ENCODE measurements at regions not wholly inside any gene's neighbourhood (a gene's known extent, or its start where the extent isn't known, plus 50 kb on each side); places are given as distances from the start of the nearest gene placed in this dataset.

- TF ChIP-seq, protein P1, sequence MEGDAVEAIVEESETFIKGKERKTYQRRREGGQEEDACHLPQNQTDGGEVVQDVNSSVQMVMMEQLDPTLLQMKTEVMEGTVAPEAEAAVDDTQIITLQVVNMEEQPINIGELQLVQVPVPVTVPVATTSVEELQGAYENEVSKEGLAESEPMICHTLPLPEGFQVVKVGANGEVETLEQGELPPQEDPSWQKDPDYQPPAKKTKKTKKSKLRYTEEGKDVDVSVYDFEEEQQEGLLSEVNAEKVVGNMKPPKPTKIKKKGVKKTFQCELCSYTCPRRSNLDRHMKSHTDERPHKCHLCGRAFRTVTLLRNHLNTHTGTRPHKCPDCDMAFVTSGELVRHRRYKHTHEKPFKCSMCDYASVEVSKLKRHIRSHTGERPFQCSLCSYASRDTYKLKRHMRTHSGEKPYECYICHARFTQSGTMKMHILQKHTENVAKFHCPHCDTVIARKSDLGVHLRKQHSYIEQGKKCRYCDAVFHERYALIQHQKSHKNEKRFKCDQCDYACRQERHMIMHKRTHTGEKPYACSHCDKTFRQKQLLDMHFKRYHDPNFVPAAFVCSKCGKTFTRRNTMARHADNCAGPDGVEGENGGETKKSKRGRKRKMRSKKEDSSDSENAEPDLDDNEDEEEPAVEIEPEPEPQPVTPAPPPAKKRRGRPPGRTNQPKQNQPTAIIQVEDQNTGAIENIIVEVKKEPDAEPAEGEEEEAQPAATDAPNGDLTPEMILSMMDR (conservative IDR thresholded peaks at IDR 0.05; ENCODE audit: low read length), result no peak
- H3K4me3 ChIP-seq (ENCODE audit: low read length), result no peak overlapping the region
These were observed 161.3 kb downstream of the IPMK start for GRCh38 chr10:58106211-58107035.

DNA sequence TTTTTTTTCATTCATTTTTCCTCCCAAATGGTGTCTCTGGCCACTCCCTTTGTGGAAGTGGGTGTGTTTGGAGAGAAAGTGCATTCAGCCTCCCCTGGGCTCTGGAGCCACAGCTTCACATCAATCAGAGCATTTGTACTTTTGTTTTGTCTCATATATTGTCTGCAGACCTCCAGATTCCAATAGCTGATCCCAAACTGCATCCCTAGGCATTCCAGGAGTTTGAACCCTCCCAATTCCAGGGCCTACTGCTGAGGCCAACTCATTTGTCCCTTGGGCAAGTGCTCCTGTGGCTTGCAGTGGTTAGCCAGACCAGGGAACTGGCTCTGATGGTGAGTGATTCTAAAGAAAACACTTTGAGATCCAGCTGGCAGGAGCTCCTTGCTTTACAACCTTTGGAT lies 163.3 kb downstream of the IPMK start:
- DNase-seq (ENCODE audit: low read depth), result peak; percentile 32
- TF ChIP-seq, protein P1 (conservative IDR thresholded peaks at IDR 0.05; ENCODE audit: low read length), result no peak
- no peak overlapping the region for H3K4me3 ChIP-seq (ENCODE audit: low read length)

More at GRCh38 chr10:58106211-58107035, 161.3 kb downstream of the IPMK start:
- DNase-seq (ENCODE audit: low read depth), result no peak

- no peak overlapping the region for H3K4me3 ChIP-seq (ENCODE audit: low read length)
- no peak for DNase-seq (ENCODE audit: low read depth)
- TF ChIP-seq, protein P1 (conservative IDR thresholded peaks at IDR 0.05; ENCODE audit: low read length), result no peak
These were observed 164.8 kb downstream of the IPMK start for GRCh38 chr10:58102897-58103296.

GRCh38 chr10:58101682-58102081 lies 166.0 kb downstream of the IPMK start:
- TF ChIP-seq, protein P1 (conservative IDR thresholded peaks at IDR 0.05; ENCODE audit: low read length), result no peak
- DNase-seq (ENCODE audit: low read depth), result no peak
- no peak overlapping the region for H3K4me3 ChIP-seq (ENCODE audit: low read length)

- DNase-seq (ENCODE audit: low read depth), result no peak
- H3K4me3 ChIP-seq (ENCODE audit: low read length), result no peak overlapping the region
- TF ChIP-seq, protein P1 (conservative IDR thresholded peaks at IDR 0.05; ENCODE audit: low read length), result no peak
These were observed 172.5 kb downstream of the IPMK start for GRCh38 chr10:58094985-58095718.

DNA sequence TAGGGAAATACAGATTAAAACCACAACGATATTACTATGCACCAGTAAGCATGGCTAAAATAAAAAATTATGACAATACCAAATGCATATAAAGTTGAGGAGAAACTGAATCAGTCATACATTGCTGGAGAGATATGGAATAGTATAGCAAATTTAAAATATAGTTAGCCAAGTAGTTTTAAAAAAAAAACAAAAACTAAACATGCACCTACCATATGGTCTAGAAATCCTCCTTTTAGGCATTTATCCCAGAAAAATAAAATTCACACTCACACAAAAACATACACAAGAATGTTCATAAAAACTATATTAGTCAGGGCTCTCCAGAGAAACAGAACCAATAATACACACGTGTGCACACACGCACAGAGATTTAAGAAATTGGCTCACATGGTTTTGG lies 175.8 kb downstream of the IPMK start:
- DNase-seq (ENCODE audit: low read depth), result no peak
- no peak overlapping the region for H3K4me3 ChIP-seq (ENCODE audit: low read length)
- TF ChIP-seq, protein P1 (conservative IDR thresholded peaks at IDR 0.05; ENCODE audit: low read length), result no peak

Measured in AG10803 (cell line).